ENCODE measurements at regions not wholly inside any gene's neighbourhood (a gene's known extent, or its start where the extent isn't known, plus 50 kb on each side); places are given as distances from the start of the nearest gene placed in this dataset.

DNA sequence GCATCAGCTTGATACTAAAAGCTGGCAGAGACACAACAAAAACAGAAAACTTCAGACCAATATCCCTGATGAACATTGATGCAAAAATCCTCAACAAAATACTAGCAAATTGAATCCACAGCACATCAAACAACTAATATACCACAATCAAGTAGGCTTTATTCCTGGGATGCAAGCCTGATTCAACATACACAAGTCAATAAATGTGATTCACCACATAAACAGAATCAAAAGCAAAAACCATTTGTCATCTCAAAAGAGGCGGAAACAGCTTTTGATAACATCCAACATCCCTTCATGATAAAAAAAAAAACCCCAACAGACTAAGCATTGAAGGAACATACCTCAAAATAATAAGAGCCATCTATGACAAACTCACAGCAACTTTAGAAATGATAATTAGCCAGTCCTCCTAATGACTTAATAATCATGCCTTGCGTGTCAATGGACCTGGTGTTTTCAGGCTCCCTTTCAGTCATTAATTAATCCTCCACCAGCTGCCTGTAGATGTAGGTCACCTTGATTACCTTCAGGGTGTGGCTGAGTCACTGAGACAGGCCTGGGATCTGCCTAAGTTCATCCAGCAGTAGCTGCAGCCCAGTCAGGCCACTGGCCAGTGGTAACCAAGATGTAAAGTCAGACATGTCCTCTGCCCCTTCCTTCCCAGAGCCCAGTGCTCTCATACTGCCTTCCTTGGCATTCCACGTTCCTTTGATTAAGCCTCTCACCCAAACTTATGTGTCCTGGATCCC is 109.8 kb downstream of the EHF start:
- intact Hi-C loops (cut with micrococcal nuclease; ENCODE audit: unreplicated experiment) (no loop called here), in situ Hi-C loops (cut with HindIII; ENCODE audit: extremely low pct_ligation_motif_present, low pct_unique_long_range_greater_than_20kb) (no loop called here)
- ChIA-PET POLR2A (no interaction called here), CTCF (ENCODE audit: low intra/inter-chr PET ratio, low total read pairs) (no interaction called here)
- FAIRE-seq (no peak), ATAC-seq (no peak), DNase-seq (ENCODE audit: low spot score) (no peak)
- Histone ChIP-seq H3K4me3 (replicated peaks in 1 of 3; ENCODE audit: insufficient read depth in 1 of 3, low read depth in 2 of 3, low read length in 3 of 3) (no peak overlapping the region), H3K9ac (ENCODE audit: insufficient read depth, low read depth, low read length) (no peak overlapping the region), H3K4me1 (ENCODE audit: insufficient read depth, low read length) (peaks cover 30% of the 10 kb centered on the region), H3K36me3 (replicated peaks in 1 of 2; ENCODE audit: control insufficient read depth in 1 of 2, insufficient read depth in 2 of 2, low read length in 2 of 2) (no peaks in the 10 kb centered on the region), H2AFZ (ENCODE audit: low read length) (no peak overlapping the region), H3K27me3 (ENCODE audit: control insufficient read depth in 1 of 2, insufficient read depth in 2 of 2, low read length in 2 of 2) (no peaks in the 10 kb centered on the region), H4K20me1 (ENCODE audit: insufficient read depth, low read length) (no peaks in the 10 kb centered on the region), H3K4me2 (ENCODE audit: low read depth, low read length) (no peak overlapping the region), H3K9me3 (ENCODE audit: low read length) (no peaks in the 10 kb centered on the region), H3K79me2 (ENCODE audit: insufficient read depth, low read length) (no peaks in the 10 kb centered on the region), H3K27ac (ENCODE audit: extremely low read length, insufficient read depth, low read length) (no peak overlapping the region)
- whole genome bisulfite sequencing (ENCODE audit: low lambda C conversion rate): 79% methylated on average over 3 of the region's 3 CpGs
- BruUV-seq (replicated peaks): no TSS peak
- no peak for TF ChIP-seq ZBTB7A (CRISPR knock-in tag; IDR thresholded peaks at IDR 0.05)
- TF ChIP-seq ZBTB1 (CRISPR knock-in tag; IDR thresholded peaks at IDR 0.05; ENCODE audit: borderline replicate concordance): no peak
- TF ChIP-seq ZNF615 (CRISPR knock-in tag; IDR thresholded peaks at IDR 0.05; ENCODE audit: borderline replicate concordance): no peak
- TF ChIP-seq POLR2G (IDR thresholded peaks at IDR 0.05; ENCODE audit: low read depth, low read length): no peak
- TF ChIP-seq GABPA (IDR thresholded peaks at IDR 0.05; ENCODE audit: low read depth, low read length): no peak
- TF ChIP-seq GABPA (CRISPR knock-in tag; IDR thresholded peaks at IDR 0.05; ENCODE audit: low read depth): no peak
- TF ChIP-seq HOXA3 (CRISPR knock-in tag; IDR thresholded peaks at IDR 0.05): no peak
- TF ChIP-seq, protein P1, sequence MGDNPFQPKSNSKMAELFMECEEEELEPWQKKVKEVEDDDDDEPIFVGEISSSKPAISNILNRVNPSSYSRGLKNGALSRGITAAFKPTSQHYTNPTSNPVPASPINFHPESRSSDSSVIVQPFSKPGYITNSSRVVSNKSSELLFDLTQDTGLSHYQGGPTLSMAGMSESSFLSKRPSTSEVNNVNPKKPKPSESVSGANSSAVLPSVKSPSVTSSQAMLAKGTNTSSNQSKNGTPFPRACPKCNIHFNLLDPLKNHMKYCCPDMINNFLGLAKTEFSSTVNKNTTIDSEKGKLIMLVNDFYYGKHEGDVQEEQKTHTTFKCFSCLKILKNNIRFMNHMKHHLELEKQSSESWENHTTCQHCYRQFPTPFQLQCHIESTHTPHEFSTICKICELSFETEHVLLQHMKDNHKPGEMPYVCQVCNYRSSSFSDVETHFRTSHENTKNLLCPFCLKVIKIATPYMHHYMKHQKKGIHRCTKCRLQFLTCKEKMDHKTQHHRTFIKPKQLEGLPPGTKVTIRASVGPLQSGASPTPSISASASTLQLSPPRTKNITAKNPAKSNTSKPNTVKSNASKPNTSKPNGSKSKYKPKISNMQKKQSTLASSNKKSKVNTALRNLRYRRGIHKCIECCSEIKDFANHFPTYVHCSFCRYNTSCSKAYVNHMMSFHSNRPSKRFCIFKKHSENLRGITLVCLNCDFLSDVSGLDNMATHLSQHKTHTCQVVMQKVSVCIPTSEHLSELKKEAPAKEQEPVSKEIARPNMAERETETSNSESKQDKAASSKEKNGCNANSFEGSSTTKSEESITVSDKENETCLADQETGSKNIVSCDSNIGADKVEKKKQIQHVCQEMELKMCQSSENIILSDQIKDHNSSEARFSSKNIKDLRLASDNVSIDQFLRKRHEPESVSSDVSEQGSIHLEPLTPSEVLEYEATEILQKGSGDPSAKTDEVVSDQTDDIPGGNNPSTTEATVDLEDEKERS (CRISPR knock-in tag; IDR thresholded peaks at IDR 0.05): no peak
- no peak for TF ChIP-seq ZNF274 (CRISPR knock-in tag; IDR thresholded peaks at IDR 0.05)
- no peak for TF ChIP-seq ZNF362 (CRISPR knock-in tag; IDR thresholded peaks at IDR 0.05; ENCODE audit: borderline replicate concordance)
- TF ChIP-seq GLI4 (CRISPR knock-in tag; IDR thresholded peaks at IDR 0.05; ENCODE audit: borderline replicate concordance): no peak
- TF ChIP-seq, protein P2, sequence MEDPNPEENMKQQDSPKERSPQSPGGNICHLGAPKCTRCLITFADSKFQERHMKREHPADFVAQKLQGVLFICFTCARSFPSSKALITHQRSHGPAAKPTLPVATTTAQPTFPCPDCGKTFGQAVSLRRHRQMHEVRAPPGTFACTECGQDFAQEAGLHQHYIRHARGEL (CRISPR knock-in tag; IDR thresholded peaks at IDR 0.05): no peak
- no peak for TF ChIP-seq ELF4 (CRISPR knock-in tag; IDR thresholded peaks at IDR 0.05; ENCODE audit: borderline replicate concordance)
- no peak for TF ChIP-seq ZNF704 (CRISPR knock-in tag; IDR thresholded peaks at IDR 0.05; ENCODE audit: borderline replicate concordance)
